HG03280 (cell line): ENCODE measurements at regions not wholly inside any gene's neighbourhood (a gene's known extent, or its start where the extent isn't known, plus 50 kb on each side); places are given as distances from the start of the nearest gene placed in this dataset.
"Not testable (repeated sequence)": the region's sequence is repeated elsewhere in the genome, so short reads cannot be mapped to it uniquely, and the experiment has no call there.

ENCODE experiments used
- ATAC-seq: cut with Tn5 transposase; IDR thresholded peaks from one replicate; pipeline ENCODE4 v1.9.1; 2021; ENCODE audit warnings: mild to moderate bottlenecking, moderate library complexity; ENCODE audit not compliant: unreplicated experiment

DNA sequence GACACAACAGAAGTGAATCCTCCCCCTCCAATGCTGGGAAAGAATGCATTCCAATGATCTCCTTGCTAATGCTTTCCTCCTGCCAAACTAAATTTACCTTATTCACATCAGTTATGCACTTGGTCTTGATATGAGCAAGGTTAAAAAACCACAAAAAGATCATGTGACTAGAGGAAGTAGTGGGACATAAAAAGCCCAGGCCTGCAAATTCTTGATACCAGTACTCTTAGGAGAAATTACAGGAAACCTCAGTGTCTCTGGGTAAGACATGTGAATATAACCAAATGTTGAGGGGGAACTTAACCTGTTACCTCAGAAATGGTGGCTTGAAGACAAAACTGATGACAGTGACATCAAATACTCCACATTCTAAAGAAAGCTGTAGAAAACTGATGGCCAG is 427.1 kb downstream of the RPS29 start:
- no peak for ATAC-seq

GRCh38 chr14:49139593-49139992 is 446.6 kb downstream of the RPS29 start:
- ATAC-seq = no peak

- no peak for ATAC-seq
Observed at GRCh38 chr14:49134940-49135339, 451.2 kb downstream of the RPS29 start.

GRCh38 chr14:49121246-49121645 is 464.9 kb downstream of the RPS29 start:
- ATAC-seq = no peak

GRCh38 chr14:49114161-49114893 is 471.9 kb downstream of the RPS29 start:
- no peak for ATAC-seq

DNA sequence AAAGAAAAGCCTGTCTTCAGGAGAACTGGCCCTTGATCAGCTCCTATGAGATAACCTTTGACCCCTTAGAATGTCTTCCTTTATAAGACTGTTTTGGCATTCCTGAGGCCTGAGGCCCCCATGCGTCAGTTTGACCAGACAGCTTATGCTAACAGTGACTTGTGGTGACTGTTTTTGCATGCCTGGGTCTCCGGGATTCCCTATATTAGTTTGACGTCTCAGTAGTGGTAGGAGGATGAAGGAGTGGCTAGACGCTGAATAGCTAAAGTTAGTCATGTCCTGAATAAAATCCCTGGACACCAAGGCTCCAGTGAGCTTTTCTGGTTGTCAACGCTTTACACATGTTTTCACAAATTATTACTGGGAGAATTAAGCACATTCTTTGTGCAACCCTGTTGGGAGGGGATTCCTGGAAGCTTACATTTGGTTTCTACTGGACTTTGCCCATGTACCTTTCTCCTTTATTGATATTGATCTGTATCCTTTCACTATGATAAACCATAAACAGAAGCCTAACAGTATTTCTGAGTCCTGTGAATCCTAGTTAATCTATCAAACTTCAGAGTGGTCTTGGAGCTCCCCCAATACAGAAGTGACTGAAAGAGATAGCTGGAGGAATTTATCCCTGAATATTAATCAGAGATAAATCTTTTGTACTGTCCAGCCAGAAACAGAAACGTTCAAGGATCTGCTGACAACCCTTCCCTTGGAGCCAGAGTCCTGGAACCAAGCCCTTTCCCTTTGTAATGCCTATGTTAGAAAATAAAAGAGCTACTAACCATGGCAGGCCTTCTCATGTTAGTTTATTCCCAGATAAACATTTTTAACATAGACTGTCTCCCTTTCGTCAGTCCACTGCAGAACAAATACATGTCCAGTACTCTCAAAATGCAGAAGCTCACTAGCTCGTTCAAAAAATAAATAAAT is 479.2 kb downstream of the RPS29 start:
- no peak for ATAC-seq

GRCh38 chr14:49105956-49106355 is 480.2 kb downstream of the RPS29 start:
- no peak for ATAC-seq

- no peak for ATAC-seq
Observed at GRCh38 chr14:49105512-49105911, 480.7 kb downstream of the RPS29 start.

DNA sequence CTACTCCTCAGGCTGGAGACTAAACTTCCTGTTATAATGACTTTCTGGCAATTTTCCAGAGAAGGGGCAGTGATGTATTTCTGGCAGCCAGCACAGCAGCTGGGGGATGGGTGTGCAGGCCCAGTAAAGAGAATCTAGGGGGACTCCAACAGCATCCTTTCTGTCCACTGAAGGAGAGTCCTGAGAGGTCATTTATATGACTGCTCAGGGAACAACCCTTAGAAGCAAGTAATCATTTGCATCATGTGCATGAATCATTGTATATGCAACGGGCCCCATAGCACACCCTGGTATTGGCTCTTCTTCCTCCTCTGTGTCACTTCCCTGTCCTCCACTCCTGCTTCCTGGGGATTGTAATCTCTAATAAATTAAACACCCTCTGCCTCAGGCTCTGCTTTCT is 493.8 kb downstream of the RPS29 start:
- no peak for ATAC-seq

- no peak for ATAC-seq
Observed at GRCh38 chr14:49089107-49089506, 497.1 kb downstream of the RPS29 start.

- not testable (repeated sequence) for ATAC-seq
Observed at GRCh38 chr14:49073292-49073691, 512.9 kb downstream of the RPS29 start.

DNA sequence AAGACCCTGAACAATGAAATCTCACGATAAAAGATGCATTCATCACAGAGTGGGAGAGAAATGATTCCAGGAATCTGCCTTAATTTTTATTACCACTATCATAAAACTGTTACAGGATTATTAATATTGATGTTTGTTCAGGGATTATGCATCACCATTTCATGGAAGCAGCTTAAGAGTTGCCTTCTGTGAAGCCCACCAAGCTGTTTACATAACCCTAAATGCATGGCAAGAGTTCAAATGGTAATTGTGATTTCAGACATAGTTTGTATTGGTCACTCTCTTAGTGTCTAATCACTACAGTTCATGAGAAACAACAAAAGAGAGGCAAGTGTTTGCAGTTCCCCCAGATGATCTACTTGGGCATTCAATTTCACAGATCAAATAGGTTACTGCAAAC is 527.7 kb downstream of the RPS29 start:
- no peak for ATAC-seq

DNA sequence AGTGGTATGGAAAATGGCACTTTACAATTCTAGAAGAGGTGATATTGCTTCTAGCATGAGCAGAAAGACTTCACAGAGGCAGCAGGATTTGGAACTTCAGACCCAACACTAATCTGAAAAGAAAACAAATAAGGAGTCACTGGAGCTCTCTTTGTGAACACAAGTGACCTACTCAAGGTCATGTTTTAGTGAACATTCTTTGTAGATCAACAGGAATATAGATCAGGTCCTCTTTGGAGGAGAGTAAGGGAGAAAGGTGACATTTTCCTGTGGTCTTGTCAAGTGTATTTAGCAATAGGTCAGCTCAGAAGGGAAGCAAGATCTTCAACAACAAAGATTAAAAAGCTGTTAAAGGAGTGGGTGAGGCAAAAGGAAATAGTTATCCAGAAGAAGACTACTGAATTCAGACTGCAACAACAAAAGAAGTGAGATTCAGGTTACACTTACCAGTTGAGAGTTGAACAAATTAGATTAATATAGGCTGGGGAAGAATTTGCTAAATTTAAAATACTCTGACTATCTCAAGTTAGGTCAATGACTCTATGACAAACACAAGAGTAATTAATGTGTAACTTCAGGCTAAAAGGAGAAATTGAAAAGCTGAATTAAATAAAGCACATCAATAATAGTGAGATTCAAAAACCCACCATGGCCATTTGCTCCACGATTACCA is 528.2 kb downstream of the RPS29 start:
- no peak for ATAC-seq

DNA sequence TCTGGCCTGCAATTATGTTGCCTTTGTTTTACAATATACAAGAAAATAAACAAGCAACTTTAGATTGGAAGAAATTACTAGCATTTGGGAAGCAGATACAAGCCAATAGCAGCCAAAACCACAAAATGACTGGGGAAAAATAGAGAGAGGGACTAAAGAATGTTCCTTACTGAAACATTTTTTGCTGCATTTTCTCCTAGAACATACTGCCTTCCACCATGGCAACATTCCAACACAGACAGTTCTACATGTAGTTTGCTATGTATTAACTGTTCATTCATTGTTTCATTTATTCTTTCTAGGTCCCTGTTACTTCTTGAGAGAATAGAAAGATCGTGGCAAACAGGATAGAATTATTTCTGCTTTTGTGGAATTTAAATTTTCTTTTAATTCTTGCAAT is 530.2 kb downstream of the RPS29 start:
- no peak for ATAC-seq

DNA sequence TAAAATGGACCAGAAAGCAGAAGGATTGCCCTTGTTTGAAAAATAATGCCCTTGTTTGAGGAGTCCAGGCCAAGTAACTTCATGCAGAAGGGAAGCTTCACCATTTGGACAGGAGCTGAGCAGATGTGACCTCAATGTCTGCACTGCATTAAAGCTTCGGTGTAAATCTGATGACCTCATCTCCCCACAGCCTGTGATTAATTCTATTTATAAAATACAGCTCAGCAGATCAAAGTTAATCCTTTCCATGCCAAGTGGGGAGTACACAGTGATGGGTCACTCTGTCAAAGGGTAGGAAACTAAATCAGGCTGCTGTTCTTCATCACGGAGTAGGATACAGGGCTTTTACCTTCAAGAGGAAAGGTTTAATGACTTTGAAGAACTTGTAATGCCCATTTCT is 533.7 kb downstream of the RPS29 start:
- ATAC-seq = no peak

- ATAC-seq = no peak
Observed at GRCh38 chr14:49051328-49052060, 534.7 kb downstream of the RPS29 start.

GRCh38 chr14:49050822-49051221 is 535.4 kb downstream of the RPS29 start:
- ATAC-seq = no peak

- no peak for ATAC-seq
Observed at GRCh38 chr14:49049711-49050110, 536.5 kb downstream of the RPS29 start.

DNA sequence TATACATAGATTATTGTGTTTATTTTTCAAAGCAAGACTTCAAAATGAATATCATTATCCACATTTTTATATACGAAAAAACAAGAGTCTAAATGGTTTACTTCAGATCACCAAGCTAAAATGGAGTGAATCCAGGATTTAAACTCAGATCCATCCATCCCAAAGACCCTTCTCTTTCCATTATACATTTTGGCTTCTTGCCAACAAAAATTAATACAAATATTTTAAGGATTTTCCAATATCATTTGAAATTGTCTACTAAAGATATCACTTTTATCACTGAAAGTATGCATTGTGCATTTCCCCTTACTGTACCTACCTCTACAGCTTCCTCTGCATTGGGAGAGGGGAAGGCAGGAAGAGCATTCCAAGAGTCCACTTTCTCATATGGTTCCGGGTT is 541.2 kb downstream of the RPS29 start:
- ATAC-seq = no peak

DNA sequence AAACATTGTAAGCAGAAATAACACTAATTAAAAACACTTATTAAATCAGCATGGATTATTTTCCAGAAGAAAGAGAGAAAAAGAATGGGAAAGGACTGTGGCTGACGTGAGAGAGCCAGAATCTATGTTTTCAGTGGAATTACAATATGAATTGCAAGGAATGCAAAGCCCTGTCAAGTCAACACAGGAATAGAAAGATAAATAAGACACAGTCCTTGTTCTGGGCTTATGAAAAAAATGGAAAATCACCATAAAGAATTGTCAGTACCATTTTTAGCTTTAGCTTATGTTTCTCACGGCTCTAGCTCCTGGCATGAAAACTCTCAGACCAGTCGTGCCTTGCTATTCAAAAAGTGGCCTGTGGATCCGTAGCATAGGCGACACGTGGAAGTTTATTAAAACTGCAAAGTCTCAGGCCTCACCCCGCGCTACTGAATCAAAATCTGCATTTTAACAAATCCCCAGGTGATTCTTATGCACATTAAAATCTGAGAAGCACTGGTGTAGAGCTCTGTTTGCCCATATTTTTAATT is 549.1 kb downstream of the RPS29 start:
- no peak for ATAC-seq

DNA sequence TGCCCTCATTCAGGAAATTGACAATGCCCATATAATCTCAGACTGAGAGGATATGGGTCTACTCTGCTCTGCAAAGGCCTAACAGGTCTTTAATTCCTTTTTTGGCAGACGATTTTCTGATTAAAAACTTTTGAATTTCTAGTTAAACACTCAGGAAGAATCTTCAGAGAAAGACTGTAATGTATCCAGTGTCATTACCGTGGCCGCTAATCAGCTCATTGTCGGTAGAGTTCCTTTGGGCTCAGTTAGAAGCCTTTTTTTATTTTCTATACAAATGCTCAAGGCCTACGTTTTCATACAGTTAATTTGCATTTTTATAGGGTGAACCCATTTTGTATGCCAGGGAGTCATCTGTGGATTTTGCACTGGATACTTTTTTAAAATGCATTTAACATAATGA is 549.9 kb downstream of the RPS29 start:
- ATAC-seq = no peak
